Fibroblast of skin of right biceps (primary cell): ENCODE measurements at regions not wholly inside any gene's neighbourhood (a gene's known extent, or its start where the extent isn't known, plus 50 kb on each side); places are given as distances from the start of the nearest gene placed in this dataset.
"Not testable (repeated sequence)": the region's sequence is repeated elsewhere in the genome, so short reads cannot be mapped to it uniquely, and the experiment has no call there.

Experiments used
- DNase-seq: peaks from one replicate; pipeline ENCODE4 v3.0.0-alpha.2; 2013

GRCh38 chr14:106120101-106120500 lies 593.7 kb downstream of the TMEM121 start:
- DNase-seq, result no peak

DNA sequence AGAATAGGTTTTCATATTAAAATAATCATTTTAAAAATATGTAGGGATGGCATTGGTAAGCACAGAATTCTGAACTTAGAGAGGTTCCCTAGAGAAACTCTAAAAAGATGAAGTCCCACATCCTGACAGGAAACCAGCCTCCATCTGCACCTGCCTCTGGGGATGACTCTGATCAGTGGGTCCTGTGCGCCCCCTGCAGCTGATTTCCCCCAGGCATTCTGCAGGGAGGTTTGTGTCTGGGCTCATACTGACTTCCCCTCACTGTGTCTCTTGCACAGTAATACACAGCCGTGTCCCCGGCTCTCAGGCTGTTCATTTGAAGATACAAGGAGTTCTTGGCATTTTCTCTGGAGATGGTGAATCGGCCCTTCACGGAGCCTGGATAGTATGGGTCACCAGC lies 602.9 kb downstream of the TMEM121 start:
- DNase-seq, result no peak

- DNase-seq, result not testable (repeated sequence)
Measured at GRCh38 chr14:106129904-106130661, 603.7 kb downstream of the TMEM121 start.

GRCh38 chr14:106133126-106133525 lies 606.7 kb downstream of the TMEM121 start:
- not testable (repeated sequence) for DNase-seq

DNA sequence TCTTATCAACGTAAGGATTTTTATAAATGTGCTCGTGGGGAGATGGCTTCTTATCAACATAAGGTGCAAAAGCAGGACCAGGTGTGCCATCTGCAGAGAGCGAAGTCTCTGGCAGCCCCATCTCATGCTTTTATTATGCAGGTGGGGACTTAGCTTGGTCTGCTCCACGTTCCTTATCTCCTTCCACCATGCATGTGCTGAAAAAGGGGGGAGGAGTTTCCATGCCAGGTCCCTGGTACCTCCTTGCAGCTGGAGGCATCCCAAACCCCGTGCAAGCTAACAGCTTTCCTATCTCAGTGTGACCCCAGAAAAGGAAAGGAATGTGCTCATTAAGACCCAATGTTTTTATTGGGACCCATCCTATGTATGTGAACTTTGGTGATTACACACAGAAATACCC lies 608.5 kb downstream of the TMEM121 start:
- no peak for DNase-seq

- DNase-seq, result no peak
Measured at GRCh38 chr14:106141242-106142220, 615.1 kb downstream of the TMEM121 start.

DNA sequence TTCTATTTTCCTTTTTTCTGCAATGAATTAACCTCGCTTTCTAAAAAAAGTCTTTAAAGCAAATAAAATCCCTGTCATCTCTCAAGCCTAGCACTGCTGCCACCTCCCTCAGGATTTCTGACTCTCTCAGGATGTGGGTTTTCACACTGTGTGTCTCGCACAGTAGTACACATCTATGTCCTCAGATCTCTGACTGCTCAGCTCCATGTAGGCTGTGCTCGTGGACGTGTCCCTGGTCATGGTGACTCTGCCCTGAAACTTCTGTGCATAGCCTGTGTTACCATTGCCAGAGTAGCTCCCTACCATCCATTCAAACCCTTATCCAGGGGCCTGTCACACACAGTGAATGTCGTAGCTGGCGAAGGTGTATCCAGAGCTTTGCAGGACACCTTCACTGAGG lies 619.3 kb downstream of the TMEM121 start:
- DNase-seq, result not testable (repeated sequence)

DNA sequence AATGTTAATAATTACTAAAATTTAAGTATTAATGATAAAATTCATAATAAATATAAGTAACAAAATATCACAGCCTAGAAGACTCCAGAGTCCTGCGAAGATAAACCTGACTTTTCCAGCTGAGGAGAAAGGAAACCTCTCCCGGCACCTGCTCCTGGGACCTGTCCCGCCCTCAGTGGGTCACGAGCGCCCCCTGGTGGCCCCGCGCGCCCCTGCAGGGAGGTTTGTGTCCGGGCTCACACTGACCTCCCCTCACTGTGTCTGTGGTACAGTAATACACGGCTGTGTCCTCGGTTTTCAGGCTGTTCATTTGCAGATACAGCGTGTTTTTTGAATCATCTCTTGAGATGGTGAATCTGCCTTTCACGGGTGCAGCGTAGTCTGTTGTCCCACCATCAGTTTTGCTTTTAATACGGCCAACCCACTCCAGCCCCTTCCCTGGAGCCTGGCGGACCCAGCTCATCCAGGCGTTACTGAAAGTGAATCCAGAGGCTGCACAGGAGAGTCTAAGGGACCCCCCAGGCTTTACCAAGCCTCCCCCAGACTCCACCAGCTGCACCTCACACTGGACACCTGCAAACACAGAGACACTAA lies 627.1 kb downstream of the TMEM121 start:
- DNase-seq, result not testable (repeated sequence)

GRCh38 chr14:106163316-106163715 lies 636.9 kb downstream of the TMEM121 start:
- DNase-seq, result no peak

DNA sequence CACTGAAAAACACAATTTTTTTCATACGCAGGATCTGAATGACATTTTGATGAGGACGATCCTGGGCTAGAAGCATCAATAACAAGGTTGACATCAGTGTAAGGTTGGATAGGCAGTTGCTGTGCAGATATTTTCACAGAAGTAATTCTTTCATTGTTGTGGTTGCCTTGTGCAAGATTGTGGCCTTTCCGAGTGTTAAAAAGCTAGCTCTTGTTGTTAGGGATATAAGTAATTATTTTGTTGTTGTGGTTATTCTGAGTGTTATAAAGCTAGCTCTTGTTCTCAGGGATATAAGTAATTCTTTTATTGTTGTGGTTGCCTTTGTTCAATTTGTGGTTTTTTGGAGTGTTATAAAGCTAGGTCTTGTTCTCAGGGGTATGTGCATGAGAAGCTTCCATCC lies 637.4 kb downstream of the TMEM121 start:
- DNase-seq, result not testable (repeated sequence)

DNA sequence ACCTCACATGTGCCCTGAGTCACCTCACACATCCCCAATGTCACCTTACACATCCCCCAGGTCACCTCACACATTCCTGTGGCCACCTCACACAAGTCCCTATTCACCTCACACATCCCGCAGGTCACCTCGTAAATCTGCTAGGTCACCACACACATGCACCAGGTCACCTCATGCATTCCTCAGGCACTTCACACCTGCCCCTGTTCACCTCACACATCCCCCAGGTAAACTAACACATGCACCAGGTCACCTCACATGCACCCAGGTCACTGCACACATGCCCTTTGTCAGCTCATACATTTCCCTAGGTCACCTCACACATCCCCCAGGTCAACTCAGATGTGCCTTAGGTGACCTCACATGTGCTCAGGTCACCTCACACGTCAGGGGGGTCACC lies 639.8 kb downstream of the TMEM121 start:
- no peak for DNase-seq

GRCh38 chr14:106166650-106167204 lies 640.3 kb downstream of the TMEM121 start:
- no peak for DNase-seq

GRCh38 chr14:106170163-106170658 lies 643.8 kb downstream of the TMEM121 start:
- DNase-seq, result not testable (repeated sequence)

- no peak for DNase-seq
Measured at GRCh38 chr14:106174206-106174605, 647.8 kb downstream of the TMEM121 start.

GRCh38 chr14:106177266-106178246 lies 651.2 kb downstream of the TMEM121 start:
- DNase-seq, result not testable (repeated sequence)

GRCh38 chr14:106179761-106180160 lies 653.4 kb downstream of the TMEM121 start:
- no peak for DNase-seq

DNA sequence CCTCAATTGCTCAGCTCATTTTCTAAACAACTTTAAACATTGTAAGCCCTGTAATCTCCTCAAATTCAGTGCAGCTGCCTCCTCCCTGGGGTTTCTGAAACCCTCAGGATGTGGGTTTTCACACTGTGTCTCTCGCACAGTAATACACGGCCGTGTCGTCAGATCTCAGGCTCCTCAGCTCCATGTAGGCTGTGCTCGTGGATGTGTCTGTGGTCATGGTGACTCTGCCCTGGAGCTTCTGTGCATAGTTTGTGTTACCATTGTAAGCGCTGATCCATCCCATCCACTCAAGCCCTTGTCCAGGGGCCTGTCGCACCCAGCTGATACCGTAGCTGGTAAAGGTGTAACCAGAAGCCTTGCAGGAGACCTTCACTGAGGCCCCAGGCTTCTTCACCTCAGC lies 658.4 kb downstream of the TMEM121 start:
- DNase-seq, result not testable (repeated sequence)

DNA sequence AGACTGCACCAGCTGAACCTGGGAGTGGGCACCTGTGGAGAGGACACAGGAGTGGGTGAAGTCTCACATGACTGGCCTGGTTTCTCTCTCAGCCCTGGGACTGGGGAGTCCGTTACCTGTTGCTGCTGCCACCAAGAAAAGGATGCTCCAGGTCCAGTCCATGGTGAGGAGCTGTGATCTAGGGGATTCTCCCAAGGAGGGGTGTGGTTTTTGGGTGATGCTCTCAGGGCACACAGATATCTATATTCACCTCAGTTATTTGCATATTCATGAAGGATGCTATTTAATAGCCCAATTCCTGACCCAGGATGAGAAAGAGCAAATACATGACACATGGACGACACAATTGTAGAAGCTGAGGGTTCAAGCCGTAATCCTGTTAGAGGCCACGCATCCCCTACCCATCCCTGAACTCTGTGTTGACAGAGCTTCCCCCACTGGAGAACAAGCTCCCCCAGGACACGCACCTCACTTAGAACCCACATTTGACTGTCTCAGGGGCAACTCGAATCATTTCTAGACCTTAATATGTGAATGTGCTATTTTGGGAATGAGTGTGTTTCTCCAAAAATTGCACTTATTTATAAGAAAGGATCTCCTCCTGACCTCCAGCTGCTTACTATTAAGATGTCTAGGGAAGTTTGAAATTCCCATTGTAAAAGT lies 658.9 kb downstream of the TMEM121 start:
- not testable (repeated sequence) for DNase-seq

GRCh38 chr14:106185837-106186233 lies 659.5 kb downstream of the TMEM121 start:
- DNase-seq, result no peak

DNA sequence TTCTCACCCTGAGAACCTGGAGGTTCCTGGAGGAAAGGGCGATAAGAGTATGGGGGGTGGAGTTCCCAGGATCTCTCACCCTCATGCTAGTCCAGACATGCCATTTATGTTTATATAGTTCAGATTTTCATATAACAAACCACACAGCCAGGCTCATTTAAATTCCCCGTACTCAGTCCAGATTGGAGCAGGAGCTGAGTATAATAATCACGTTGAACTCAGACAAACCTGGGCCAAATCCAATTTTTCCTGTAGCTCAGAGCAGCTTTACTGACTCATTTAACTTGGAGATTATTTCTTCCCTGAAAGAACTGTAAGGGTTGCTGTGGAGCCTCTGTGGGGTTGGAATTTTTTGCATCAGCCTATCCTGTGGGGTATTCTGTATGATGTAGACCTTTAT lies 660.8 kb downstream of the TMEM121 start:
- no peak for DNase-seq

GRCh38 chr14:106192701-106193100 lies 666.3 kb downstream of the TMEM121 start:
- DNase-seq, result not testable (repeated sequence)
